ENCODE measurements at regions not wholly inside any gene's neighbourhood (a gene's known extent, or its start where the extent isn't known, plus 50 kb on each side); places are given as distances from the start of the nearest gene placed in this dataset.

GRCh38 chr12:107440606-107441005, 245.0 kb upstream of the PWP1 start:
- POLR2A ChIA-PET (ENCODE audit: low non-redundant PET) = no interaction called here
- intact Hi-C loops (cut with micrococcal nuclease; ENCODE audit: unreplicated experiment) = no loop called here
- no peak overlapping the region for H3K27ac ChIP-seq (ENCODE audit: low read depth, low read length, poor library complexity, severe bottlenecking)
- no peak for TF ChIP-seq EZH2 (IDR thresholded peaks at IDR 0.05; ENCODE audit: borderline replicate concordance, low read depth, low read length, poor library complexity, severe bottlenecking)
- no peak for TF ChIP-seq CTCF (conservative IDR thresholded peaks at IDR 0.05; ENCODE audit: low read depth, low read length)
- peaks cover 18% of the 10 kb centered on the region for H3K4me1 ChIP-seq (ENCODE audit: insufficient read depth, low read length, poor library complexity, severe bottlenecking)
- H3K4me3 ChIP-seq (ENCODE audit: low read depth, low read length, poor library complexity, severe bottlenecking) = no peak overlapping the region
- CTCF ChIA-PET = no interaction called here
- no peaks in the 10 kb centered on the region for H3K27me3 ChIP-seq (replicated peaks; ENCODE audit: insufficient read depth, low read depth, low read length, poor library complexity)
- H3K9me3 ChIP-seq (ENCODE audit: low read depth, low read length, poor library complexity, severe bottlenecking) = no peaks in the 10 kb centered on the region
- DNase-seq (ENCODE audit: low spot score) = no peak
- H3K36me3 ChIP-seq (ENCODE audit: insufficient read depth, low read length, poor library complexity, severe bottlenecking) = no peaks in the 10 kb centered on the region
- BruUV-seq (replicated peaks) = no TSS peak

- CTCF ChIA-PET = interaction anchor here (0.6 kb wide), 1 partner anchor 39 kb away, joined by 4 read pairs; no protein-coding TSS in a partner anchor
These were observed 243.8 kb upstream of the PWP1 start for GRCh38 chr12:107441665-107442300.

GRCh38 chr12:107442326-107442987, 243.1 kb upstream of the PWP1 start:
- peak; percentile 74 for DNase-seq (ENCODE audit: low spot score)
- BruUV-seq (replicated peaks) = TSS peak; percentile 74
- ChIA-PET CTCF (interaction anchor here (0.6 kb wide), 1 partner anchor 40 kb away, joined by 4 read pairs; no protein-coding TSS in a partner anchor), POLR2A (ENCODE audit: low non-redundant PET) (no interaction called here)
- H3K4me3 ChIP-seq (ENCODE audit: low read depth, low read length, poor library complexity, severe bottlenecking) = peak overlapping the region; percentile 20
- no peaks in the 10 kb centered on the region for H3K36me3 ChIP-seq (ENCODE audit: insufficient read depth, low read length, poor library complexity, severe bottlenecking)
- intact Hi-C loops (cut with micrococcal nuclease; ENCODE audit: unreplicated experiment) = no loop called here
- no peaks in the 10 kb centered on the region for H3K9me3 ChIP-seq (ENCODE audit: low read depth, low read length, poor library complexity, severe bottlenecking)
- peak overlapping the region; percentile 75 for H3K27ac ChIP-seq (ENCODE audit: low read depth, low read length, poor library complexity, severe bottlenecking)
- H3K27me3 ChIP-seq (replicated peaks; ENCODE audit: insufficient read depth, low read depth, low read length, poor library complexity) = no peaks in the 10 kb centered on the region
- peaks cover 18% of the 10 kb centered on the region for H3K4me1 ChIP-seq (ENCODE audit: insufficient read depth, low read length, poor library complexity, severe bottlenecking)
- no peak for TF ChIP-seq EZH2 (IDR thresholded peaks at IDR 0.05; ENCODE audit: borderline replicate concordance, low read depth, low read length, poor library complexity, severe bottlenecking)
- no peak for TF ChIP-seq CTCF (conservative IDR thresholded peaks at IDR 0.05; ENCODE audit: low read depth, low read length)

More at GRCh38 chr12:107441665-107442300, 243.8 kb upstream of the PWP1 start:
- H3K36me3 ChIP-seq (ENCODE audit: insufficient read depth, low read length, poor library complexity, severe bottlenecking) = no peaks in the 10 kb centered on the region
- peak; percentile 70 for DNase-seq (ENCODE audit: low spot score)
- peak overlapping the region; percentile 20 for H3K4me3 ChIP-seq (ENCODE audit: low read depth, low read length, poor library complexity, severe bottlenecking)
- no TSS peak for BruUV-seq (replicated peaks)
- POLR2A ChIA-PET (ENCODE audit: low non-redundant PET) = interaction anchor here (0.6 kb wide), 1 partner anchor 205 kb away, joined by 4 read pairs; no protein-coding TSS in a partner anchor
- H3K9me3 ChIP-seq (ENCODE audit: low read depth, low read length, poor library complexity, severe bottlenecking) = no peaks in the 10 kb centered on the region
- intact Hi-C loops (cut with micrococcal nuclease; ENCODE audit: unreplicated experiment) = no loop called here
- TF ChIP-seq CTCF (conservative IDR thresholded peaks at IDR 0.05; ENCODE audit: low read depth, low read length) (no peak), EZH2 (IDR thresholded peaks at IDR 0.05; ENCODE audit: borderline replicate concordance, low read depth, low read length, poor library complexity, severe bottlenecking) (no peak)
- H3K27ac ChIP-seq (ENCODE audit: low read depth, low read length, poor library complexity, severe bottlenecking) = peak overlapping the region; percentile 75
- peaks cover 18% of the 10 kb centered on the region for H3K4me1 ChIP-seq (ENCODE audit: insufficient read depth, low read length, poor library complexity, severe bottlenecking)
- no peaks in the 10 kb centered on the region for H3K27me3 ChIP-seq (replicated peaks; ENCODE audit: insufficient read depth, low read depth, low read length, poor library complexity)
